ENCODE measurements at regions not wholly inside any gene's neighbourhood (a gene's known extent, or its start where the extent isn't known, plus 50 kb on each side); places are given as distances from the start of the nearest gene placed in this dataset.
"Not testable (repeated sequence)": the region's sequence is repeated elsewhere in the genome, so short reads cannot be mapped to it uniquely, and the experiment has no call there.

DNA sequence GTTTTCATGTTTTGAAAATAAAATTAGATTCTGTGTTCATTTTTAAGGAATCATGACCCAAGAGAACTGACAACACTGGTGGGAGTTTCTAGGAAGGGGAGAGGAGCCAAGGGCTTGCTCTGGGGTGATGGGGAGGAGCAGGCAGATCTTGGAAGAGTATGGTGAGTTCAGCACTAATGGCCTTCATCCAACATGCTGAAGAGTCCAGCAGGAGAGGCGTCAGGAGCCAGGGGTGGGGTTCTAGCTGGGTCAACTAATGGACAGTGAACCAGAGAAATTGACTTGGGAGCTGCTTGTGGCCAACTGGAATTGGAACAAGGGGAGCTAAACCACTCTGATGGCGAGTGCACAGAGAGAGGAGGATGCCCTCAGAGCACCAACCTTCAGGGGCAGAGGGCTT, 107.1 kb downstream of the MRPL14 start:
- no peak overlapping the region for H3K4me3 ChIP-seq
- ChIA-PET POLR2A (ENCODE audit: unreplicated experiment) (no interaction called here), CTCF (no interaction called here)
- peaks cover 11% of the 10 kb centered on the region; the same call in 1 of the 2 replicates for H3F3A ChIP-seq (ENCODE audit: insufficient read depth, low read depth)
- peaks cover 7% of the 10 kb centered on the region; the same call in 1 of the 2 replicates for H3K79me2 ChIP-seq (ENCODE audit: low read depth)
- no peak overlapping the region for H3K4me2 ChIP-seq
- H3K36me3 ChIP-seq (ENCODE audit: low read depth), result peaks cover 8% of the 10 kb centered on the region; the same call in 1 of the 2 replicates
- TF ChIP-seq CTCF (conservative IDR thresholded peaks at IDR 0.05) (no peak), EZH2 (IDR thresholded peaks at IDR 0.05; ENCODE audit: low read depth) (no peak)
- H2AFZ ChIP-seq, result no peak overlapping the region
- BruUV-seq (replicated peaks), result no TSS peak
- H4K20me1 ChIP-seq (ENCODE audit: insufficient read depth), result no peaks in the 10 kb centered on the region
- no peak overlapping the region for H3K27ac ChIP-seq
- H3K9me2 ChIP-seq (ENCODE audit: insufficient read depth), result no peaks in the 10 kb centered on the region
- peaks cover 12% of the 10 kb centered on the region for H3K4me1 ChIP-seq (replicated peaks; ENCODE audit: insufficient read depth)
- H3K27me3 ChIP-seq (ENCODE audit: insufficient read depth, low read depth), result no peaks in the 10 kb centered on the region
- no peak for DNase-seq
- intact Hi-C loops (cut with micrococcal nuclease; ENCODE audit: unreplicated experiment), result no loop called here
- H3K9me3 ChIP-seq (ENCODE audit: insufficient read depth, low read depth), result peaks cover 5% of the 10 kb centered on the region

- Histone ChIP-seq H3K36me3 (ENCODE audit: low read depth) (peaks cover 17% of the 10 kb centered on the region; the same call in 1 of the 2 replicates), H3K4me1 (replicated peaks; ENCODE audit: insufficient read depth) (peaks cover 26% of the 10 kb centered on the region), H3F3A (ENCODE audit: insufficient read depth, low read depth) (peaks cover 37% of the 10 kb centered on the region), H3K9me3 (ENCODE audit: insufficient read depth, low read depth) (peaks cover 13% of the 10 kb centered on the region)
- H3K4me2 ChIP-seq; intact Hi-C loops (cut with micrococcal nuclease; ENCODE audit: unreplicated experiment); H3K27me3 ChIP-seq (ENCODE audit: insufficient read depth, low read depth); DNase-seq; H4K20me1 ChIP-seq (ENCODE audit: insufficient read depth); H2AFZ ChIP-seq; POLR2A ChIA-PET (ENCODE audit: unreplicated experiment); H3K79me2 ChIP-seq (ENCODE audit: low read depth); H3K9me2 ChIP-seq (ENCODE audit: insufficient read depth); CTCF ChIA-PET; H3K27ac ChIP-seq; H3K4me3 ChIP-seq; BruUV-seq (replicated peaks): not testable (repeated sequence)
Observed at GRCh38 chr6:44017307-44017706, 109.9 kb downstream of the MRPL14 start.

- H3K4me2 ChIP-seq, result no peak overlapping the region
- peaks cover 47% of the 10 kb centered on the region for H3F3A ChIP-seq (ENCODE audit: insufficient read depth, low read depth)
- TF ChIP-seq CTCF (conservative IDR thresholded peaks at IDR 0.05), result no peak
- TF ChIP-seq EZH2 (IDR thresholded peaks at IDR 0.05; ENCODE audit: low read depth), result no peak
- ChIA-PET CTCF (interaction anchor here (0.6 kb wide), 1 partner anchor 218 kb away, joined by 3 read pairs; no protein-coding TSS in a partner anchor), POLR2A (ENCODE audit: unreplicated experiment) (interaction anchor here (0.6 kb wide), 1 partner anchor 207 kb away, joined by 6 read pairs; the partner anchor contains the start of gene SLC29A1)
- intact Hi-C loops (cut with micrococcal nuclease; ENCODE audit: unreplicated experiment), result no loop called here
- H3K9me3 ChIP-seq (ENCODE audit: insufficient read depth, low read depth), result peaks cover 13% of the 10 kb centered on the region
- peaks cover 35% of the 10 kb centered on the region for H3K4me1 ChIP-seq (replicated peaks; ENCODE audit: insufficient read depth)
- no peaks in the 10 kb centered on the region for H3K27me3 ChIP-seq (ENCODE audit: insufficient read depth, low read depth)
- H3K9me2 ChIP-seq (ENCODE audit: insufficient read depth), result no peaks in the 10 kb centered on the region
- H3K4me3 ChIP-seq, result no peak overlapping the region
- no peak for DNase-seq
- H4K20me1 ChIP-seq (ENCODE audit: insufficient read depth), result no peaks in the 10 kb centered on the region
- H3K27ac ChIP-seq, result peak overlapping the region; percentile 23
- no peaks in the 10 kb centered on the region for H3K79me2 ChIP-seq (ENCODE audit: low read depth)
- peaks cover 17% of the 10 kb centered on the region; the same call in 1 of the 2 replicates for H3K36me3 ChIP-seq (ENCODE audit: low read depth)
- no peak overlapping the region for H2AFZ ChIP-seq
- no TSS peak for BruUV-seq (replicated peaks)
Observed at GRCh38 chr6:44016131-44016870, 111.0 kb downstream of the MRPL14 start.

Data from PC-9 (cell line).